Coronary artery (tissue), 2 donors: ENCODE measurements at regions not wholly inside any gene's neighbourhood (a gene's known extent, or its start where the extent isn't known, plus 50 kb on each side); places are given as distances from the start of the nearest gene placed in this dataset.

ENCODE experiments used
- DNase-seq: peaks from one replicate; pipeline ENCODE4 v3.0.0-alpha.2; 2017; ENCODE audit warnings: low spot score
- H3K27ac ChIP-seq, 2 donors: fragments of 200-600 bp; sonication (generic); one replicate each; pipeline ENCODE4 v1.5.1; 2016 to 2019
- H3K4me3 ChIP-seq: fragments of 200-600 bp; sonication (generic); 2 replicates; pipeline ENCODE4 v1.5.1; 2016; ENCODE audit warnings: mild to moderate bottlenecking, moderate library complexity
- TF ChIP-seq, protein P1 (sequence below): fragments of 200-600 bp; sonication (generic); IDR thresholded peaks from one replicate; pipeline ENCODE4 v1.5.1; 2019; ENCODE audit warnings: antibody characterized with exemption

DNA sequence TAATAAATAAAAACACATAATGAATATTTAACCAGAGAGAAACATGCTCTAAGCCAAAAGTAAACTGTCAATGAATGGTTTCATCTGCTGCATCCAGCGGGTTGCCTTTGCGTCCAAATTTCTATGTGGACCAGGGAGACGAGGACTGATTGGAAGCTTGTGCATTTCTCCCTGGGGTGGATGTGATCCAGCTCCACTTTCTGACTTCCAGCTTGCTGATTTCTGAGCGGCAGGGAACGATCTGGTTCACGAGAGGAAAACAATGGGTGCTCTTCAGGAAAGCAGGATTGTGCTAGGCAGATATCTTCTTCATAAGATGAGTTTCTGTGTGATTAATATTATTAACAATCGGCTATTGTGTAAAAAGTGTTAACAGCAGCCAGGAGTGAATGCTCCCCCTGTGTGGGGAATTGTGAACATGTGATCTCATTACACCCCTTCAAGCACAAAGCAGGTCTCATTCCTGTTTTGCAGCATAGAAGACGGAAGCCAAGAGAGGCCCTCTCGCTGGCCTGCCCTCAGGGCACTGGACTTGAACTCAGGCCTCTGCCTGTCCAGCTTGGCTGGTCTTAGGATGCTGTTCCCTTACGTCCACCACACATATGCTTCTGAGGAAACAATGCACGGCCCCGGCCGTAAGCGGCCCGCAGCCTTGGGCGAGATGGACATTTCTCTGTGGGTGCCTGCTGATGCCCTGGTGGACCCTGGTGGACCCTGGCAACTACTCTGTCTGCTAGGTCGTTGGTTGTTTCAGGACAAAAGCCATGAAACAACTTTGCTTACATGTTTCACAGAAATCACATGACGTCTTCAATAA lies 183.4 kb upstream of the C1orf174 start:
- H3K27ac ChIP-seq: no peak overlapping the region
- H3K4me3 ChIP-seq: no peak overlapping the region
- DNase-seq: peak; percentile 56
- TF ChIP-seq, protein P1, sequence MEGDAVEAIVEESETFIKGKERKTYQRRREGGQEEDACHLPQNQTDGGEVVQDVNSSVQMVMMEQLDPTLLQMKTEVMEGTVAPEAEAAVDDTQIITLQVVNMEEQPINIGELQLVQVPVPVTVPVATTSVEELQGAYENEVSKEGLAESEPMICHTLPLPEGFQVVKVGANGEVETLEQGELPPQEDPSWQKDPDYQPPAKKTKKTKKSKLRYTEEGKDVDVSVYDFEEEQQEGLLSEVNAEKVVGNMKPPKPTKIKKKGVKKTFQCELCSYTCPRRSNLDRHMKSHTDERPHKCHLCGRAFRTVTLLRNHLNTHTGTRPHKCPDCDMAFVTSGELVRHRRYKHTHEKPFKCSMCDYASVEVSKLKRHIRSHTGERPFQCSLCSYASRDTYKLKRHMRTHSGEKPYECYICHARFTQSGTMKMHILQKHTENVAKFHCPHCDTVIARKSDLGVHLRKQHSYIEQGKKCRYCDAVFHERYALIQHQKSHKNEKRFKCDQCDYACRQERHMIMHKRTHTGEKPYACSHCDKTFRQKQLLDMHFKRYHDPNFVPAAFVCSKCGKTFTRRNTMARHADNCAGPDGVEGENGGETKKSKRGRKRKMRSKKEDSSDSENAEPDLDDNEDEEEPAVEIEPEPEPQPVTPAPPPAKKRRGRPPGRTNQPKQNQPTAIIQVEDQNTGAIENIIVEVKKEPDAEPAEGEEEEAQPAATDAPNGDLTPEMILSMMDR: no peak

DNA sequence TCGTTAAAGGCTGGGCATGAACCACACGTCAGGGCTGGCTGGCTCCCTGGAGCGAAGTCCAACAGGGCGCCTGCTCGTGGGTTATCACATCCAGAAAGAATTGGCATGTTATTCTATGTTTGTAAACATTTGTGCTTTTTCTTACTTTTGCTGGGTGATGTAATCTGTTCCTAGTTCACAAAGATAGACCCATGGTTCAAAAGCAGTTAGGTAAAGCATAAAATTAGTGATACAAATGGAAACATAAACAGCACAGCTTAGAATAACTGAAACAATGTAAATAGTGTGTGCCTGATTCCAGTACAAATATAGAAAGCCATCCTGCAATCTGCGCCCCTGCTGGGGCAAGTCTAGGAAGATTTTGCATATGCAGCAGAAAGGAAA lies 184.0 kb upstream of the C1orf174 start:
- TF ChIP-seq, protein P1: no peak
- DNase-seq: no peak
- no peak overlapping the region for H3K27ac ChIP-seq
- H3K4me3 ChIP-seq: no peak overlapping the region

DNA sequence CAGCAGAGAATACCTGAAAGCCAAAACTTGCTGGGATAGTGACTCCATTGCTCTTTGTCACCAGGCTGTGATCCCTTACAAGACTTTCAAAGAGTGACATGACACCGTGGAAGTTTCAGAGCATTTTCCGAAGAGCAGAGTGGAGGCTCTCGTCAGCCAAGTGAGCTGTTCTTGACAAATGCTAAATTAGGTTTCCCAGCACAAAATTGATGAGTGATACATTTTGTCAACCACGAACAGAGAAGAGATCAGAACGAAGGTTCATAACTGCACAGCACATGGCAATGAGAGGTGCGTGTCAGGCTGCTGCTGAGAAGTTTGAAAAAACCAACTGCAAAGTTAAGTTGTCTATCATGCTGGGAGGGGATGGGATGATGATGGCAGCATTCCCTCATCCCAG lies 184.4 kb upstream of the C1orf174 start:
- TF ChIP-seq, protein P1: no peak
- H3K4me3 ChIP-seq: no peak overlapping the region
- no peak overlapping the region for H3K27ac ChIP-seq
- DNase-seq: peak; percentile 0

DNA sequence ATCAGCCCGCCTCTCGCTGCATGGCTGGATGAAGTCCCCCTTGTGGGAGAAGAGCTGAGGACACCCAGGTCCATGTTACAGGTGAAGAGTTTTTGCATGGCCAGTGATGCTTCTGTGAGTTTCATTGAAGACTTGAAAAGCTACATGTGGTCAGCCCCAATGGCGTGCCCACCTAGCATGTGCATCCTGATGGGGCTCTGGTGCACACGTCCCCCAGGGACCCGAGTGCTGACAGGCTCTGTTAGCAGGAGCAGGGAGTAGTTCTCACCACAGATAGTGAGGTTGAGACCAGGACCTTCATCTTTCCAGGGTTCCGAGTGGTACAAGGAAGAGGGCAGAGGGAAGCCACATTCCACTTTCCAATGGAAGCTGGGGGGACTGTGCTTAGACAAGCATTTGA lies 184.8 kb upstream of the C1orf174 start:
- peak; percentile 36 for DNase-seq
- TF ChIP-seq, protein P1: no peak
- no peak overlapping the region for H3K4me3 ChIP-seq
- H3K27ac ChIP-seq: no peak overlapping the region

DNA sequence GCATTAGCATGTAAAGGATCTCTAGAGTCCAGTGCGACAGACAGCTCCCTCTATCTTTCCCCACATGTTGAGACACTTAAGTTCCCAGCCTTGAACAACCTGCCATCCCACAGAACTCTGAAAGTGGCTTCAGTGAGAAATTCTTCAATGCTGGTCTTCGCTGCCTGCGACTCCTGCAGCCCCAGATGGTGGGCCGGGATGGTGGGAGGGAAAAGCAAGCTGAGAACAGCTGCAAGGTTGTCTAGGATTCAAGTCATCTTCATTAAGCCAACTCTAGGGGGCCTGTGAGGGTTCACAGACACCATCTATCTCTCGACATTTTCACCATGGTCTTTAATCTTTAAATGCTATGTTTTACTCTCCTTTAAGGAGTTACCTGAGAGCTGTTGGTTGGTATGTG lies 185.5 kb upstream of the C1orf174 start:
- Histone ChIP-seq H3K4me3 (no peak overlapping the region), H3K27ac (no peak overlapping the region)
- TF ChIP-seq, protein P1: no peak
- DNase-seq: peak; percentile 14

DNA sequence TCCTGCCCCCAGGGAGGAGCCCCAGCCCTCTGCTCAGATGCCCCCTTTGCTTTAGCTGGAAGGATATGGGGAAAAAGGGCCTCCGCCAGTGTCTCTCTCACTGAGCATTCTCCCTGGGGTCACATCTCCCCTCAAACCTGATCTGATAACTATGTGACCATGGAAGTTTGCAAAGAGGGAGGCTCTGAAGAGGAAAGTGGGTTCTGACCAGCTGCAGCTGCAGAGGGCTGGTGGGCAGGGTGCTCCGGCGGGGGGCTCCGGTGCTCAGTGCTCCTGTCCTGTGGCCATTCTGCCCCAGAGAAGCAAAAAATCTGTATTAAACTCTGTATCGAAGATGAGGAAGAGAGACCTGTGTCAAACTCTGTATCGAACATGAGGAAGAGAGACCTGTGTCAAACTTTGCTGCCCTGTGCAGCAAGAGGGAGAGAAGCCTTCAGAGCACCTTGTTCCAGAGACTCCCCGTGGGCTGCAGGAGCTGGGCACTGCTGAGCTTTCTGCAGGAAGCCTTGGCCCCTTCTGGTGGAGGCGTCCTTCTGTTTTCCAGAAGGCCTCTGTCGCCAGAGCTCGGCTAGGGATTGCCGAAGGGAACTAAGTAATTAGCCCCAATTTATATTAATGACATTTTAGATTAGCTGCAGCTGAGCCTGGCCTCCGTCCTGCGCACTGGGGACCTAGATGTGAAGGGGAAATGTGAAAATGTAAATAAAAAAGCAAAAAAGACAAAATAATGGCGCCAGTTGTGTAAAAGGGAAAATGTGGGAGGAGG lies 186.2 kb upstream of the C1orf174 start:
- TF ChIP-seq, protein P1: no peak
- peak; percentile 9 for DNase-seq

DNA sequence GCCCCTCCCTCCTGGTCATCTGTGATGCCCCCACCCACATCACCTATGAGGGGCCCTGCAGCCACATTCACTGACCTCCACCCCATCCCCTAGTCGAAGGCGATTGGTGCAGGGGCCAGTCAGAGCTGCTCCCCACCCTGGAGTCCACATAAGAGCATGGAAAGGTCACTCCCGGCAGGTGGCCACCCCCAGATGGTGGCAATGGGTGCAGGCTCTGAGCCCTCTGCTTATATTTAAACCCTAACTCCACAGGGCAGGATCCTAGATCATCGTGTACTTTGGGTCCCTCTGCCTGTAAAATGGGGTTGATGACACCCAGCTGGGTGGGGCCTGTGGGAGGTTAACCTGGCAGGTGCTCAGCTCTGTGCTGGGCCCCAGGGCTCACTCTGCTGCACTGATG lies 186.8 kb upstream of the C1orf174 start:
- peak; percentile 63 for DNase-seq
- TF ChIP-seq, protein P1: no peak
- Histone ChIP-seq H3K27ac (no peak overlapping the region), H3K4me3 (no peak overlapping the region)

More for the DNA sequence above, 186.2 kb upstream of the C1orf174 start:
- no peak overlapping the region for H3K27ac ChIP-seq
- H3K4me3 ChIP-seq: no peak overlapping the region
